Aorta (tissue), 5 donors: ENCODE measurements at regions not wholly inside any gene's neighbourhood (a gene's known extent, or its start where the extent isn't known, plus 50 kb on each side); places are given as distances from the start of the nearest gene placed in this dataset.
A peak's percentile ranks its signal among the peaks of the same experiment; 100 is the strongest.
"Not testable (repeated sequence)": the region's sequence is repeated elsewhere in the genome, so short reads cannot be mapped to it uniquely, and the experiment has no call there.

Source experiments
- ATAC-seq: fragments of 200-7000 bp; cut with Tn5 transposase; one replicate; pipeline ENCODE4 v1.9.1; 2022; ENCODE audit warnings: moderate library complexity; ENCODE audit not compliant: low FRiP score
- DNase-seq, 2 donors: peaks; one replicate each; pipeline ENCODE4 v3.0.0-alpha.2; 2020
- H3K27ac ChIP-seq, 2 donors: one replicate each; pipeline ENCODE4 v1.5.1; 2013; ENCODE audit warnings: low read length in 2 of 2, mild to moderate bottlenecking in 2 of 2, moderate library complexity in 2 of 2, control low read depth in 1 of 2, inconsistent platforms in 1 of 2, low read depth in 1 of 2
- H3K27me3 ChIP-seq, 2 donors: one replicate each; pipeline ENCODE4 v1.6.1; 2013; ENCODE audit warnings: control low read depth in 1 of 2, low read length in 1 of 2, mild to moderate bottlenecking in 1 of 2, moderate library complexity in 1 of 2; ENCODE audit not compliant: insufficient read depth in 2 of 2, control insufficient read depth in 1 of 2
- H3K36me3 ChIP-seq, 2 donors: one replicate each; pipeline ENCODE4 v1.6.1; 2013; ENCODE audit warnings: control low read depth in 1 of 2, low read length in 1 of 2, mild to moderate bottlenecking in 1 of 2; ENCODE audit not compliant: insufficient read depth in 2 of 2, control insufficient read depth in 1 of 2
- H3K4me1 ChIP-seq, 2 donors: one replicate each; pipeline ENCODE4 v1.6.1; 2013; ENCODE audit warnings: low read length in 2 of 2, control low read depth in 1 of 2, mild to moderate bottlenecking in 1 of 2, moderate library complexity in 1 of 2; ENCODE audit not compliant: insufficient read depth in 2 of 2, control insufficient read depth in 1 of 2
- H3K4me3 ChIP-seq, 2 donors: one replicate each; pipeline ENCODE4 v1.5.1; 2013; ENCODE audit warnings: low read length in 2 of 2, control low read depth in 1 of 2, mild to moderate bottlenecking in 1 of 2
- H3K9me3 ChIP-seq: one replicate; pipeline ENCODE4 v1.6.1; 2013; ENCODE audit warnings: mild to moderate bottlenecking, low read length; ENCODE audit not compliant: control insufficient read depth
- WGBS, 2 donors: extraction: QIAGEN DNeasy Blood & Tissue Kit; methylation state at CpG; one replicate each; pipeline ENCODE4 v1.1.7; 2013; 5-methylcytosine and 5-hydroxymethylcytosine counted together
- intact Hi-C, 2 donors: fragments of 100-400 bp; cut with DNase I; formaldehyde crosslinking; loops; one replicate each; pipeline versions ENCODE4 v1.14.2 to v1.15.0; 2022
- donor health status: healthy with polysubstance abuse.
- donor health status: Bipolar disorder and iron deficiency.
- donor health status: DM: no; HTN: no; CAD: no.
- donor health status: DM: no; HTN: no; CAD: no.
- donor health status: DM: yes; HTN: yes; CAD: no.

GRCh38 chr11:70557742-70558485 lies 159.6 kb downstream of the CTTN start:
- Histone ChIP-seq H3K9me3 (no peaks in the 10 kb centered on the region), H3K27me3 (no peaks in the 10 kb centered on the region), H3K4me3 (no peak overlapping the region), H3K4me1 (no peaks in the 10 kb centered on the region), H3K36me3 (no peaks in the 10 kb centered on the region), H3K27ac (no peak overlapping the region)
- 74 to 81% methylated on average over 27 of the region's 27 CpGs for WGBS, 2 donors
- peak in 1 of 2 donors; percentile 37 for DNase-seq
- ATAC-seq, result peak; percentile 19
- intact Hi-C loops, result no loop called here

DNA sequence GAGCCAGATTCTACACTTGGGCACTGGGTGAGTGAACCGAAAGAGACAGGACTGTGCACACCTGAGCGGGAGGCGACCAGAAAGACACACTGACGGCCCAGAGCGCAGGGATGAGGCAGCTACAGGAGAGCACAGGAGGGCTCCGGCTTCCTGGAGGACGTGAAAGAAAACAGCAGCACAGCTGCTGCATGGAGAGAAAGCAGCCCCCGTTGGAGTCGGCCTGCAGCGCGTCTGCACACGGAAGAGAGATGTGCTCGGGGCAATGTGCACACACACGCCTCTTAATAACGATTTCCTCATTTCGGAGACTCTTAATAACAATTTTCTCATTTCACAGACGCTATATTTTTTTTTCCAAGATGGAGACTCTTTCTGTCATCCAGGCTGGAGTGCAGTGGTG lies 160.4 kb downstream of the CTTN start:
- DNase-seq, result peak in 1 of 2 donors; percentile 23
- Histone ChIP-seq H3K36me3 (no peaks in the 10 kb centered on the region), H3K9me3 (no peaks in the 10 kb centered on the region), H3K27me3 (no peaks in the 10 kb centered on the region), H3K27ac (no peak overlapping the region), H3K4me3 (no peak overlapping the region), H3K4me1 (no peaks in the 10 kb centered on the region)
- no peak for ATAC-seq
- intact Hi-C loops, result no loop called here
- WGBS, 2 donors, result 75 to 83% methylated on average over 17 of the region's 17 CpGs

GRCh38 chr11:70559516-70559915 lies 161.2 kb downstream of the CTTN start:
- H3K4me3 ChIP-seq, result no peak overlapping the region
- no peak for DNase-seq
- H3K36me3 ChIP-seq, result no peaks in the 10 kb centered on the region
- H3K4me1 ChIP-seq, result no peaks in the 10 kb centered on the region
- ATAC-seq, result no peak
- intact Hi-C loops, result no loop called here
- H3K27ac ChIP-seq, result no peak overlapping the region
- H3K9me3 ChIP-seq, result no peaks in the 10 kb centered on the region
- H3K27me3 ChIP-seq, result no peaks in the 10 kb centered on the region
- 87 to 89% methylated on average over 10 of the region's 10 CpGs for WGBS, 2 donors

GRCh38 chr11:70560621-70561020 lies 162.3 kb downstream of the CTTN start:
- H3K27ac ChIP-seq, intact Hi-C loops, H3K36me3 ChIP-seq, H3K9me3 ChIP-seq, H3K27me3 ChIP-seq, H3K4me3 ChIP-seq, ATAC-seq, H3K4me1 ChIP-seq, DNase-seq: not testable (repeated sequence)
- 87 to 89% methylated on average over 13 of the region's 13 CpGs for WGBS, 2 donors

DNA sequence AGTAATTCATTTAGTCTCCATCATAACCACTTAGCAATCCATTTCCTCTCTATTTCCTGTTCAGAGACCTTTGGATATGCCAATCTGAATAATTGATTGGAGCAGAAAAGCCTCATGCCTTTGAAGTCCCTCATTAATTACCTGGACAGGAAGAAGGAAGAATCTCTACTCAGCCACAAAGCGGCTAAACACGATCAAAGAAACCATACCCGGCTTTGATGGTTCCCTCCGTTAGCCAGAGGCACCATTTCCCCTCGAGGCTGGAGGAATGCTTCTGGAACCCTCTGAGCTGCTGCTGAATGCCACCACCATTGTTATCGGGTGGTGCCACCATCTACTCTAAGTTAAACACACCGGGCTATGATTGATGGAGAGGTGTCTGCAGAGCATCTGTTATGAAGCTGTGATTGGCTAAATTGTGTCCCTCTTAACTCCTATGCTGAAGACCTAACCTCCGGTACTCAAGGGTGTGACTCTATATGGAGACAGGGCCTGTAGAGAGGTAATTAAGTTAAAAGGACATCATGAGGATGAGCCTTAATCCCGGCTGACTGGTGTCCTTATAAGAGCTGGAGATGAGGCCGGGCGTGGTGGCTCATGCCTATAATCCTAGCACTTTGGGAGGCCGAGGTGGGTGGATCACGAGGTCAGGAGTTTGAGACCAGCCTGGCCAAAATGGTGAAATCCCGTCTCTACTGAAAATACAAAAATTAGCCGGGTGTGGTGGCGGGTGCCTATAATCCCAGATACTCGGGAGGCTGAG lies 168.6 kb downstream of the CTTN start:
- Histone ChIP-seq H3K27ac (no peak overlapping the region), H3K9me3 (no peaks in the 10 kb centered on the region), H3K4me3 (no peak overlapping the region), H3K4me1 (no peaks in the 10 kb centered on the region), H3K36me3 (no peaks in the 10 kb centered on the region), H3K27me3 (no peaks in the 10 kb centered on the region)
- ATAC-seq (no peak), DNase-seq (no peak)
- intact Hi-C loops, result no loop called here
- WGBS, 2 donors, result 86 to 89% methylated on average over 17 of the region's 17 CpGs

GRCh38 chr11:70567680-70568034 lies 169.3 kb downstream of the CTTN start:
- H3K9me3 ChIP-seq, result no peaks in the 10 kb centered on the region
- ATAC-seq (peak; percentile 21), DNase-seq (peak in 1 of 2 donors; percentile 36)
- H3K4me1 ChIP-seq, result no peaks in the 10 kb centered on the region
- no peaks in the 10 kb centered on the region for H3K36me3 ChIP-seq
- intact Hi-C loops, result no loop called here
- no peak overlapping the region for H3K4me3 ChIP-seq
- no peaks in the 10 kb centered on the region for H3K27me3 ChIP-seq
- H3K27ac ChIP-seq, result no peak overlapping the region
- 63 to 66% methylated on average over 8 of the region's 8 CpGs for WGBS, 2 donors

DNA sequence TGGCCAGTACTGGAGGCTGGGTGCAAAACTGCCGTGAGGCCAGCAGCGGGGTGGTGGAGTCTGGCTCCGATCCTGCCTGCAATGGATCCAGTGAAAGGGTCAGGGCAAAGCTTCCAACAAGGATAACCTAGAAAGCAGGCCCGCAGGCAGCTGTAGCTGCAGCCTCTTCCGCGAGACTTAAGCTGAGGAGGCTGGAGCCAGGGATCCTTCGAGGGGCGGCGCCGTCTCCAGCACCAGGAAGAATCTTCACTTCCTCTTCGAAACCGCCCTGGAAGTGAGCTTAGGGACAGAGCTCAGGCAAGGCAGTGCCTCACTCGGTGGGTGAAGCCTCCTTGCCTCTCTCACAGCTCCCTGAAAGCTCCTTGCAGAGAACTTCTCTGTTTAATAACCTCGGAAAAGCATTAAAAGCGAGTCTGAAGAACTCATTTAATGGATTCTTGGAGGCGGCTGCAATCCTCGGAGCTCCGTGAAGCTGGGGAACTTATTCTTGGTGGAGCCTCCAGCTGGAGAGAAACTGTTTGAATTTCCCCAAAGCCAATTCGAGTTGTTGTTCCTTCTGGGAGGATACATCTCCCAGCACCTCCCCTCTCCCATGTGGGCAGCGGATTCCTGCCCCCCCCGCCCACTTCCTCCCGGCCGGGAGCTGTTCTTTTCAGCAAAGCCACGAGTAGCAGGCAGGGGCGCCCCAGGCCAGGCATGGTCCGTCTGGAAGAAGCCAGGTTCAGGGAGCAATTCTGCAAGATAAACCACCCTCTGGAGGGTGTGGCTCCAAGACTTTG lies 169.9 kb downstream of the CTTN start:
- peak overlapping the region; percentile 17 to 54 for H3K4me3 ChIP-seq
- DNase-seq (peak; percentile 74 to 79), ATAC-seq (peak; percentile 64)
- H3K9me3 ChIP-seq, result no peaks in the 10 kb centered on the region
- intact Hi-C loops, result no loop called here
- H3K27me3 ChIP-seq, result no peaks in the 10 kb centered on the region
- WGBS, 2 donors, result 1% methylated on average over 26 of the region's 26 CpGs
- H3K27ac ChIP-seq, result peak overlapping the region in 1 of 2 donors; percentile 50
- H3K36me3 ChIP-seq, result no peaks in the 10 kb centered on the region
- no peaks in the 10 kb centered on the region for H3K4me1 ChIP-seq

DNA sequence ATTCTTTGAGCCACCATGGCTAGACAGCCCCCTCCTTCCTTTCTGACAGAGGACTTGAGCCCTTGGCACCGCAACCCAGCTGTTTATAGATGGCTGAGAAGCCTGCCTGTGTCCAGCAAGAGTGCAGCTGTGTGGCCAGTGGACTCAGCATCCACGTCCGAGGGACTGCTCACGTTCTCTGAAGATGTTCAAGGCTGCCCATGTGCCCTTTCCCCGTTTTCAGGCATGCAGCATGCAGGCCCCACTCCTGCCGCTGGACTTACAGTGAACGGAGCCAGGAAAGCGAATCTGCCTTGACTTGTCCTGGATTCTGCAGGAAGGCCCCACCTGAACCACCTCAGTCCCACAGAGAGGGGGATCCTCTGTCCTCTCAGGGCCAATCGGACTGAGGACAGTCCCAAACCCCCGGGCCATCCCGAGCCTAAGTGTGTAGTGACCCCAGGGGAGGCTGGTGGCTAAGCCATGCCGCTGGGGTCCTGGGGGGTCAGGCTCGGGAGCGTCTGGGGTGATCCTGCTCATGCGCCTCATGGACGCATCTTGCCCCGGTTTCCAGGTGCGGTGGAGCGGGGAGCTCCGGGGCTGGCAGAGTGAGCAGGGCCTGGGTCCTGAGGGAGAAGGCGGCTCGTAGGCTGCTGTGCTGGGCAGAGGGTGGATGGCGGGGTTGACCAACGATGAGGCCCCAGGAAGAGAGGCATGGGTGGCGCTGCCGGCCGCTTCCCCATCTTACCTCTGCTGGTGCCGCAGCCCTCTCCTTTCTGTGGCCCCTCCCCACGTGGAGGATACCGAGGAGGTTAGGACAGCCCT lies 170.7 kb downstream of the CTTN start:
- intact Hi-C loops, result no loop called here
- Histone ChIP-seq H3K9me3 (no peaks in the 10 kb centered on the region), H3K4me1 (no peaks in the 10 kb centered on the region), H3K4me3 (no peak overlapping the region), H3K27me3 (no peaks in the 10 kb centered on the region), H3K36me3 (no peaks in the 10 kb centered on the region), H3K27ac (no peak overlapping the region)
- DNase-seq (peak; percentile 39 to 73), ATAC-seq (no peak)
- WGBS, 2 donors, result 79 to 81% methylated on average over 27 to 30 of the region's 30 CpGs
